ENCODE measurements at regions not wholly inside any gene's neighbourhood (a gene's known extent, or its start where the extent isn't known, plus 50 kb on each side); places are given as distances from the start of the nearest gene placed in this dataset.

DNA sequence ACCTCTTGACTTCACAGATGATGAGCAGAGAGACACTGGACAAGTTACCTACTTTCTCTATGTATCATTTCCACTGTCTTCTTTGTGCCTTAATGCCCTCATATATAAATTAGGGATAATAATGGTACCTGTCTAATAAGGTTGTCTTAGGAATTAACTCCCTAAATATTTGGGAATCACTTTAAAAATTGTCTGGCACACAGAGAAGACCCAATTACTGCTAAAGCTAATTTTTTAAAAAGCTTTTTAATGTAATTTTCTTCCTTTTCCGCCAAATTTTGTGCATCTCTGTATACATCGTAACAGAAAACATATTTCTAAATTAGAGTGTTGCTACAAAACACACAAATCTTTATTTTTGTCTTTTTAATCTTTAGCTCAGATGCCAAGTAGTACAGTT is 816.8 kb upstream of the ADGRB3 start:
- TF ChIP-seq TCF12 (IDR thresholded peaks at IDR 0.05; ENCODE audit: low read depth) (no peak), RAD21 (IDR thresholded peaks at IDR 0.05; ENCODE audit: low read depth) (no peak), TAF1 (IDR thresholded peaks at IDR 0.05; ENCODE audit: low read depth) (no peak), YY1 (IDR thresholded peaks at IDR 0.05; ENCODE audit: low read depth) (no peak), EGR1 (IDR thresholded peaks at IDR 0.05) (no peak), NFIC (IDR thresholded peaks at IDR 0.05) (no peak), TEAD4 (IDR thresholded peaks at IDR 0.05) (no peak)
- TF ChIP-seq, protein P1, sequence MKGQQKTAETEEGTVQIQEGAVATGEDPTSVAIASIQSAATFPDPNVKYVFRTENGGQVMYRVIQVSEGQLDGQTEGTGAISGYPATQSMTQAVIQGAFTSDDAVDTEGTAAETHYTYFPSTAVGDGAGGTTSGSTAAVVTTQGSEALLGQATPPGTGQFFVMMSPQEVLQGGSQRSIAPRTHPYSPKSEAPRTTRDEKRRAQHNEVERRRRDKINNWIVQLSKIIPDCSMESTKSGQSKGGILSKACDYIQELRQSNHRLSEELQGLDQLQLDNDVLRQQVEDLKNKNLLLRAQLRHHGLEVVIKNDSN (IDR thresholded peaks at IDR 0.05): no peak
